GM19328 (cell line): ENCODE measurements at regions not wholly inside any gene's neighbourhood (a gene's known extent, or its start where the extent isn't known, plus 50 kb on each side); places are given as distances from the start of the nearest gene placed in this dataset.
"Not testable (repeated sequence)": the region's sequence is repeated elsewhere in the genome, so short reads cannot be mapped to it uniquely, and the experiment has no call there.

Source experiments
- ATAC-seq: cut with Tn5 transposase; IDR thresholded peaks from one replicate; pipeline ENCODE4 v1.9.1; 2021; ENCODE audit warnings: mild to moderate bottlenecking, moderate library complexity; ENCODE audit not compliant: unreplicated experiment

DNA sequence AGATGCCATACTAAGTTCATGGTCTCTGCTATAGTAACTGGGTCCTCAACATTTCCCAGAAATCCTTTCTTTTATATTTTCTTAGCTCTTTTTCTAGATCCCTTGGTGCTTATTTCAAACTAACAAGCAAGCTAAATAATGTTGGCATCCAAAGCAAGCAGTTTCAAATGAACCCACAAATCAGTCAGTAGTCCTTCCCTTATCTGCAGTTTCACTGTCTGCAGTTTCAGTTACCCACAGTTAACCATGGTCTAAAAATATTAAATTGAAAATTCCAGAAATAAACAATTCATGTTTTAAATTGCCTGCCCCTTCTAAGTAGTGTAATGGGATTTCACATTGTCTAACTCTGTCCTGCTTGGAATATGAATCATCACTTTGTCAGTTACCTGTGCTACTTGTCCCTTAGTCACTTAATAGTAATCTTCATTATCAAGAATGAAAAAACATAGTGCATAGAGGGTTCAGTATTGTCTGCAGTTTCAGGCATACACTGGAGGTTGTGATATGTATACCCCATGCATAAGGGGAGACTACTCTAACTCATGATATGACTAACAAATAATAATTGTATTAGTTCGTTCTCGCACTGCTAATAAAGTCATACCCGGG, 633.7 kb downstream of the MECOM start:
- ATAC-seq = no peak

DNA sequence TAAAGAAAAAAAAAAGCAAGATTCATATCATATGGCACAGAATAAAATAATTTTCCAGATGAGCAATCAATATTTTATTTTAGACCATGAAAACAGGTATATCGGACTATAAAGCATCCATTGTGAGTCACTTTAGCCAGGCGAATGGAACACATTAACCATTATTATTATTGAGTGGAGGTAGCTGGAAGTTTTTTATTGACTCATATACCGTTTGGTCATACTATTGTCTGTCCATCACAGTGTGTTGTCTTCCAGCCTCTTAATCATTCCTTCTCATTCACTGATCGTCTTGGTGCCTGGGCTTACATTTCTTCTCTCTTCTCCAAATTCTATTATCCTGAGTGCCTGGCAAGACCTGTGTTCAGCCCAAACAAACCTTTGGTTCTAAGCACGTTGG, 634.8 kb downstream of the MECOM start:
- no peak for ATAC-seq

DNA sequence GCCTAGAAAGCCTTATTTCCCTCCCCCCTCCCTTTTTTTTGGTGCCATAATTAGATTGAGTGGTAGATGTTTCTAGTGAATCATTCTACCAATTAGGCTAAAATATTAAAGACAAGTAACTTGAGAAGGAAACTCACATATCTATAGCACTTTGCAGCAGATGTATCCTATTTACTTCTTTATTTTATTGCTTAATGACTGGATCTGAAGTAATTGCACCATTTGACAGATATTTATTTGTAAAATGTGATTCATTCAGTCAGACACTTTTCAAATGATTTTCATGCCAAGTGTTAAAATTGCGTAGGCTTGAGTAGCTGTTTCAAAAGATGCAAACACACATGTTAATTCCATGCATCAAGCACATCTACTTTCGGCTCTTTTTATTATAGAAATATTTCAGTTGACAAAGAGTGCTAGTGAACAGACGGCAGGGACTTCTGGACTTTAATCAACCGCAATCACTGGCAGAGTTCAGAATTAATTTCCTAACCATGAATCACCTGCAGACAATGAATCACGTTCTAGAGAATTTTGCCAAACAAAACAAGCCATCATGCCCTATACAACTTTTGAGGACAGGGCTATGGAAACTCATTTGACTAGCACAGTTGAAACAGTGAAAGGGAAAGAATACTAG, 636.8 kb downstream of the MECOM start:
- no peak for ATAC-seq

DNA sequence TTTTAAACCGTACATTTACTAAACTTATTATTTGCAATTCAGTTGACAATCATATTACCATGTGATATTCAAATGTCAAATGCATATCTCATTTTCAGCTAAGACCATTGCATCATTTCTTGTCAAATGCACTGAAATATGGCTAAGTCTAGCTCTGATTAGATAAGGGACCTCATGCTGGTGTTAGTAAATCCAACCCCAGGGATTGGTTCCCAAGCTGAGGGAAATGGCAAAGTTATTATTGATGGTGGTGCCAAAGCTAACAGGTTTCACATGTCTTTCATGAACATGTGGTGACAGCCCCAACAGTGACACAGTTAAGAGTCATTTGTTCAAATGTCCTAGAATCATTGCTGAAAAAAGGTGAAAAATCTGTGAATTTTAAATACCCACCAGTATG, 641.1 kb downstream of the MECOM start:
- no peak for ATAC-seq

DNA sequence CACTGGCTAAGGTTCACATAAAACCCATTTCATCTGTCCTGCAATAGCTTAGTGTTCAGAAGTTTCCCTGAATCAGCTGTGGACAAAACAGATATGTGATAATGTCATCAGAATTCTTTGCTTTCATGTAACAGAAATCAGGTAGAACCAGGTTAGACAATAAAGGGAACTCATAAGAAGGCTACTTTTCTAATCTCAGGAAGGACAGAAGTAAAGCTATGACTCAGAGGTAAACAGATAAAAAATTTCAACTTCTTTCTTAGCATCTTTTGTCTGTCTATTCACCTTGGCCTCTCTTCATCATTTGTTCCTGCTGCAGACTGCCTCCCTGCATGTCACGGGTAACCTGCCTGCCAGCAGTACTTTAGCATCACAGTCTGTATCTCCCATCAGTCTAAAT, 643.1 kb downstream of the MECOM start:
- ATAC-seq = no peak

DNA sequence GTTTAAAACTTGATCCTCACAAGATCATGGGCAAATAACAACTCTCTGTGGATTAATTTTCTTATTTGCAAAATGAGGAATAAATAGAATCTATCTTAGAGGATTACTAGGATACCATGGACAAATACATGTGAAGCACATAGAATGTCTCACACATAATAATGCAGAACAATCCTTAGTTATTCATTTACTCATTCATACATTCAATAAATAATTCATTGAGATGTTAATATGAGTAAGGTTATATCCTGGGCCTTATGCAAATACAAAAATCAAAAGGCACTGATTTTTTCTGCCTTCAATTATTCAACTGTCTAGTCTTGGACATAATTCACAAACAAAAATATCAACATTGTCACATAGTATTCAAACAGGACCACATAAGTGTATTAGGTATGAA, 654.1 kb downstream of the MECOM start:
- no peak for ATAC-seq

DNA sequence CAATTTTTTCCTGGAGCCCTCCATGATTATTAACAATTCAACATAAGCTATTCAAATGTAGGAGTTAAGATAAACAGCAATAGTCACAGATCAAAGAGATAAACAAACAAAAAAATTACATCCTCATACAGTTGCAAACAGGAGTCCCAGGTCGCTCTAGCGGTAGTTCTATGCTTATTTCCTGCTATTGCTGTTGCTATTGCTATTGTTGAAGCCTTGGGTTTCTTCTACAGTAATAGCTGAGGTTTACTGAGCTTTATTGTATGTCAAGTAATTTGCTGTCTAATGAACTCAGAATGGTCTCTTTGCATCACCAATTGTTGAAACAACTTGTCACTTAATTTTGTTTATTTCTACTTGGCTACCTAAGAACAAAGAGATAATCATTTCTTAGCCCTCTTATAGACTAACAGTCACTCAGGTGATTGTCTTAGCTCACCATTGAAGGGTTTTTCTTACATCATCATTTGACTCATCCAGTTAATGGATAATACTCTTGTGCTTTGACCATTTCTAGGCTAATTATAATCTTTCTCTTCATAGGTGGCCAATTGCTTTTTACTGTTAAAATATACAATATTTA, 654.6 kb downstream of the MECOM start:
- no peak for ATAC-seq

DNA sequence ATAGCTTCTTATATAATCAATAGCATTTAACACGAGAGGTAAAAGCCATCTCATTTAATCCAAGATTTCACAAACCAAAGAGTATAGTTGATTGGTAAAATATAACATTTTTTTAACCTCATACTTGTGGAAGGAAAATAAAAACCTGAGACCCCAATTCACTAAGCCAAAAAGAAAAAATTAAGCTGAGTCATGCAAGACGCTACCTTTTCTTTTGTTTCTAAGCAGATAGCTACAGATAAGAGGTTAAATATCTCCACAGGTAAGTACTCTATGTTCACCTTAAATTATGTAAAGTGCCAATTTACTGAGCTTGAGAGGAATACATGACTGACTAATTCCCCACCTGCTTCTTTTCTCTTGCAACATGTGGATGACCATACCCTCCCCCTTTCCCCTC, 656.4 kb downstream of the MECOM start:
- ATAC-seq = no peak

DNA sequence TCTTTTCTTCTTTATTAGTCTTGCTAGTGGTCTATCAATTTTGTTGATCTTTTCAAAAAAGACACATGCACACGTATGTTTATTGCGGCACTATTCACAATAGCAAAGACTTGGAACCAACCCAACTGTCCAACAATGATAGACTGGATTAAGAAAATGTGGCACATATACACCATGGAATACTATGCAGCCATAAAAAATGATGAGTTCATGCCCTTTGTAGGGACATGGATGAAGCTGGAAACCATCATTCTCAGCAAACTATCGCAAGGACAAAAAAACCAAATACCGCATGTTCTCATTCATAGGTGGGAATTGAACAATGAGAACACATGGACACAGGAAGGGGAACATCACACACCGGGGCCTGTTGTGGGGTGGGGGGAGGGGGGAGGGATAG, 657.1 kb downstream of the MECOM start:
- ATAC-seq = not testable (repeated sequence)

DNA sequence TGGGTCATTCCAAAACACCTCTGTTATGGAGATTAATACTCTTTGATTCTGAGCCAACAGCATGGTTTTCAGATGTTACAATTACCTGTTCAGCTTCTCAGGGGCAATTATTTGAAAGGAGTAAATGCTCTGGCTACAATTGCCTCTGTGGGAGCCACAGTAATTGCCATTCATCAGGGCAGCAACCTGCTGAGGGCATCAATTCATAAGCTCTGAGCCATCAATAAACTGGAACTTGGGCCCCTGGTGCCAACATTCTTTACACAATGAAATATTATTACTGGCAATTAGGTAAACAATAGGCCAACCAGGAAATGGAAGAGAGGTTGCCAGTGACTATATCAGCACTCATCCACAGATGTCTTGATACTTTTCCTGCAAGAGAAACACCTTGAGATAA, 660.8 kb downstream of the MECOM start:
- ATAC-seq = no peak

DNA sequence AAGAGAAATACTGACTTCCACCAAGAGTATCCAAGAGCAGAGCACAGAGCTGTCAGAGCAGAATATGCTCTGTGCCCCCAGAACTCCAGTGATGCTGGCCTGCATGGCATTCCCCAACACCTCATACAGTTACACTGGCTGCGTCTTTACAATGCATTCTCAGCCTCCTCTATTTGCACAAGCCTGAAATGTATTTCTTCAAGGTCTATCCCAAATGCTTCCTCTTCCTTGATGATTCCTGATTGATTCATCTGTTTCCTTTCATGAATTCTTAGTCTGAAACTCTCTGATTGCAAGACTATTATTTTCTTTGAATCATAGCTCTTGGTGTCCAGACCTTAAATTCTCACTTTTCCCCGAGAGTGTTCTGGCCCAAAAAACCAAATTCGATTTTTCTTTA, 664.7 kb downstream of the MECOM start:
- no peak for ATAC-seq

DNA sequence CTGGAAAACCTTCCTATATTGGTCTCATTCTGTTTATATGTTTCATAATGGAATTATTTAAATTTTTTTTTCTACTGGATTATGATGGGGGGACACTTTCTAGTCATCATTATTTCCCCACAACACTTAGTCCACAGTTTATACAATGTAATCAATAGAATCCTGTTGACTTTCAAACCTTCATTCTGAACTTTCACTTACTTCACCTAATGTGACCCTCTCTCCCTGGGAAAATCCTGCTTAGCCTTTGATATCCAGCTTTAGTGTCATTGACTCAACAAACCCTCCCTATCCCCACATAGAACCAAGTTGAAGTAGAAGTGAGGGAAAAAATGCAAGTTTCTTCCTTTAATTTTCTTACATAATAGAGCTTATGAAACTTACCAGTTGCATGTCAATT, 666.0 kb downstream of the MECOM start:
- no peak for ATAC-seq

DNA sequence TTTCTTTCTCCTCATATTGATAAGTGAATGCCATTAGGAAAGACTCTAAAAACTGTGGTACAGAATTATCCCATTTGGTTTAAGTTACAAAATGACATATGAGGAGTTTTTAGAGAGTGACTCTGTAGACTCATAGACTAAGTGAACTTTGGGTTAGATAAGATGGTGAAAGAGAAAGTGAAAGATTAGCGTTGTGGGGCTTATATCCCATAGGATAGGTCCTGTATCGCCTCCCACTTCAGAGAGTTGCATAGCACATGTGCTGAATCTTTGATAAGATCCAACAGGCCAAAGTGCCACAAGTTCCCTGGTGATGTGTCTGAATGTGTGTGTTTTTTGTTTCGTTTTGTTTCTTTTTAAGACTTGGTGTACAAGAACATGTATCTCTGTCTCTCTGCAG, 666.9 kb downstream of the MECOM start:
- no peak for ATAC-seq

DNA sequence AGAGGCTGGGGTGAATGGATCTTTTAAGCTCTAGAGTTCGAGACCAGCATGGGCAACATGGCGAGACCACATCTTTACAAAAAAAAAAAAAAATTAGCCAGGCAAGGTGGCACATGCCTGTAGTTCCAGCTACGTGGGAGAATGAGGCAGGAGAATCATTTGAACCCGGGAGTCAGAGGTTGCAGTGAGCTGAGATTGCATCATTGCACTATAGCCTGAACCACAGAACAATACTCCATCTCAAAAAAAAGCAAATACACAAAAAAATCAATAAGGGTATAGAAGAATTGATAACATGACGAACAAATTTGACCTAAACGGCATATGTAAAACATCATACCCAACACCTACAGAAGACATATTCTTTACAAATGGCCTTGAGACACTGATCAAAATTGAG, 668.4 kb downstream of the MECOM start:
- ATAC-seq = no peak

DNA sequence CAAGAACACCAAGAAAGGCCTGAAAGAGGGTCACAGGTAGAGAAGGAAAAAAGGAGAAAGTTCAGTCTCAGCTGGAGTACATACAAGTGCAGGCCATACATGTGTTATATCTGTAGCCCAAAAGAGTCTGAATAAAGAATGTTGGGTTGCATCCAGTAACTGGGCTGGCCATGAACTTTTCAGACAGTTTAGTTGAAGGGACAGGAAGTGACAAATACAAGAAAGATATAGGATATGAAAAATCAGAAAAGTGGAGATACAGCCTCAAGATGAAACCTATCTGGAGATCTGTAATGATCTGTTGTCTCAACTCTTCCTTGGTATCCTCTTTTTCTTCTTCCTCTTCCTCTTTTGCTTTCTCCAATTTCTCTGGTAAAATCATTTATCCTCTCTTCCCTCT, 671.7 kb downstream of the MECOM start:
- no peak for ATAC-seq

DNA sequence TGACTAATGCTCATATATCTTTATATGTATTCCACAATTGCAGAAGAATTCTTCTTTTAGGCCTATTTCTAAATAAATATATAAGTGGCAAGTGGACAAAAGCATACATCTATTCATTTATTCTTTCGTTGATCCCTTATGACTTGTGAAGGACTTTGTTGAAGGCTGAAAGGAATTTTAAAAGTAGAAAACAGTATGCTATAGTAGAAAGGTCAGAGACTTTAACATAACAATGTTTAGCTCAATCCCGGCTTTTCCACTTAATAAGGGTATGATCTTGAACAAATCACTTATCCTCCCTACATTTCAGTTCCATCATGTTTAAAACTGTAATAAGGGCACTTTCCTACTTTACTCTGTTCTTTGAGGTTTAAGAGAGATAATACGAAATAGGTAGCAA, 672.9 kb downstream of the MECOM start:
- ATAC-seq = no peak

DNA sequence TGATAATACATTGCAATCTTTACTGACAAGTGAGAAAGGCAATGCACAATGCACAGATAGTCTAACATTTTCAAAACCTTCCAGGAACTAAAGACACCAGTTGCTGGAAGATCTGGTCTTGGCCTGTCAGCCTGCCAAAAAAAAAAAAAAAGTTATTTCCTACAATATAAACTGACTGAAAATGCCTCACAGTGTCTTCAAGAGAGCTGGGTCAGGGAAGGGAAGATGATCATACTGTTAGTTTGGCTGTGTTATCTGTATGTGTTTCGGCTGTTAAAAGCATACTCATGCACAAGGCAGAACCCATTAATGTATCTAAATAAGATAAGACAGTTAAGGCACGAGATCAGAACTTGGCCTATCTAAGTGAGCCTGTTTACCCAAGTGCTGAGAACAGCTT, 673.4 kb downstream of the MECOM start:
- ATAC-seq = no peak

DNA sequence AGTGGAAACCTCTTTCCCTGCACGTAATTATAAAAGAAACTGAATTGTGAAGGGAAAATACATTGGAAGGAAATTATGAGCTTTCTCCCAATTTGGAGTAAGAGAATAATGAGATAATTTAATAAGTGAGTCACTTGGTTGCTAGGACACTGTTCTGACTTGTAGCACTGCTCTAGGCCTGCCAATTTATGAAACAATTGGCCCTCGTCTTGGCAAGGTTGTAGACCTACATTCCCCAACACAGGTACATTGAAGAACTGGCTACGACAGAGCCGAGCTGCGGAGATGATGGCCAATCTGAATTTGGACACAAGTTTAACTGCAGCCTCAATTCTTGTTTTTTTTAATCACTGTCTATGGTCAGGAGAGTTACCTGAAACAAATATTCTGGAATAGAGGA, 674.1 kb downstream of the MECOM start:
- ATAC-seq = no peak

DNA sequence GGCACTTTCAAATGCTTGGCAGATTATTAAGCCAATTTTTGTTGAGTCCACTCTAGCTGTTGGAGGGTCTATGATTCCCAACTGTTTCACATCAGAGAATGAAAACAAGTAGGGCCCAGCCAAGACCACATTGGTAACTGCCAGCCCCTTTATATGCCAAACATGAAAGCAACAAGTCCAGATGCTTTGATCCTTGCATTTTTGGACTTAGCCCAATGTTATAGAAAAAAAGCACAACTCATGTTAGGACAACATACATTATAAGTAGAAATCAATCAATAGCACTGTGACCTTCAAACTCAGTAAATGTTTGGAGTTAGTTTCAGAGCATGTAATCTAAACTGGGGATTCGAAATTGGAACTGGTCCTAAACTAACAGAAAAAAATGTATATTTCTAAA, 674.7 kb downstream of the MECOM start:
- no peak for ATAC-seq

DNA sequence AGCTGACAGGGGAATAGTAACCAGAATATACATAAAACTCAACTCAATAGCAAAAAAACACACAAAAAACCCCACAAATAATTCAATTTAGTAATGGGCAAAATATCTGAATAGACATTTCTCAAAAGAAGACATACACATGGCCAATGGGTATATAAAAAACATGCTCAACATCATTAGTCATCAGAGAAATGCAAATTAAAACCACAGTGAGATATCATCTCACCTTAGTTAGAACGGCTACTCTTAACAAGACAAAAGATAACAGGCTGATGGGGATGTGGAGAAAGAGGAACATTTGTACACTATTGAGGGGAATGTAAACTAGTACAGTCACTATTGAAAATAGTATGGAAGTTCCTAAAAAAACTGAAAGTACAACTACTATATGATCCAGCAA, 678.6 kb downstream of the MECOM start:
- ATAC-seq = no peak

DNA sequence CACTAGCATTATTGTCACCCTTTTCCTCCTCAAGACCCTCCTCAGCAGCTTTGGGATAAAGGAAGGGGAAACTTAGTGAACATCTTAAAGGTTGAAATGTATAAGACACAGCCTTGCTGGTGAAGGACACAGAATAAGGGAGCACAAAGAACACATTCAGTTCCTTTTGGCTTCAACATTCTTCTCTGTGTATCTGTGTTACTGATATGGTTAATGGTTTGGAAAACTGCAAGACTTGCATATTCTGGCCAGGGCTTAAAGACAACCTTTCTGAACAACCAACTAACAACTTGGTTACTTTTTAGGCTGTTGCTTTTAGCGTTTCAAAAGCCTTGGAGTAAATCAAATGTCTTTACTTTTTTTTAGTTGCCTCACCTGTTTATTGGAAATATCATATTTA, 680.5 kb downstream of the MECOM start:
- no peak for ATAC-seq

DNA sequence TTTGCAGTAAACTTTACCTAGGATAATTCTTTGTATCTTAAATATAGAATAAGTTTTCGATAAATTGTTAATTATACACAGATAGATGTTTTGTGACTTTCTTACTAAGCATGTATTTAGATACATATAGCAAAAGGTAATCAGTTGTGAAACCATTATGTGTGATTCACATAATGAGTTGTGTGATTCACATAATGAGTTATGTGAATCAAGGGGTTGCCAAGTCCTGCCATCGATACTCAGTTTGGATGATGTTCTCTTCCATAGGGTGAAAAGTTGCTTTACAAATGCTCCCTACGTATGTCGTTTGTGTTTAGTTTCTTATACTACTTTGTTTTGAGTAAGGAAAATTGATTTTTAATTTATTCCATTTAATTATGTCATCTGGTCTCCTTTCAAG, 682.1 kb downstream of the MECOM start:
- ATAC-seq = no peak
